Tibial nerve (tissue), 4 donors: ENCODE measurements at regions not wholly inside any gene's neighbourhood (a gene's known extent, or its start where the extent isn't known, plus 50 kb on each side); places are given as distances from the start of the nearest gene placed in this dataset.

Experiments used
- CTCF ChIP-seq, 5 experiments: fragments of 200-600 bp in 3 of 5; fragments of 450-650 bp in 2 of 5; sonication (generic) in 3 of 5; IDR thresholded peaks; one replicate each; pipeline ENCODE4 v1.5.1; 2016 to 2019; ENCODE audit warnings: antibody characterized with exemption in 5 of 5, mild to moderate bottlenecking in 3 of 5, moderate library complexity in 2 of 5
- EP300 ChIP-seq, 2 donors: sonication (generic); formaldehyde crosslinking; IDR thresholded peaks; one replicate each; pipeline ENCODE4 v1.6.1; 2017; ENCODE audit warnings: antibody characterized with exemption in 2 of 2, mild to moderate bottlenecking in 1 of 2

- no peak for TF ChIP-seq EP300 (IDR thresholded peaks at IDR 0.05)
- no peak for TF ChIP-seq CTCF (IDR thresholded peaks at IDR 0.05)
Measured at GRCh38 chr5:93990504-93991070, 249.2 kb upstream of the POU5F2 start.
